ENCODE measurements at regions not wholly inside any gene's neighbourhood (a gene's known extent, or its start where the extent isn't known, plus 50 kb on each side); places are given as distances from the start of the nearest gene placed in this dataset.

DNA sequence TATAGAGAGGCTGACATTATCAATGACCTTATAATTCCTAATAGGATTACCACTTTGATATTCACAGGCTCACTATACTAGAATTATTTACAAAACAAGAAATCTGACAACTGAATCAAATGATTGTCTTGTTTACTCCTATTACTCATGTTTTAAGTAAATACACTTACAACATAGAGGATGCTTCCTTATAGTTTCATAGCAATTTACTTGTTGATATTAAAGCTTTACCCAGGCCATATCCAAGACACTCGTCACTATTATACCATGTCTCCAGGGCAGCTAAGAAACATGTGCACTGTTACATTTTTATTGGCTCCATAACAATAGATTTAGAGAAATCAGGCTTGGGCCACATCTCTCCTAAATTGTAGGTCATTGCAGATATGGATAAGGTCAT is 276.9 kb downstream of the HGF start:
- TF ChIP-seq, protein P1, sequence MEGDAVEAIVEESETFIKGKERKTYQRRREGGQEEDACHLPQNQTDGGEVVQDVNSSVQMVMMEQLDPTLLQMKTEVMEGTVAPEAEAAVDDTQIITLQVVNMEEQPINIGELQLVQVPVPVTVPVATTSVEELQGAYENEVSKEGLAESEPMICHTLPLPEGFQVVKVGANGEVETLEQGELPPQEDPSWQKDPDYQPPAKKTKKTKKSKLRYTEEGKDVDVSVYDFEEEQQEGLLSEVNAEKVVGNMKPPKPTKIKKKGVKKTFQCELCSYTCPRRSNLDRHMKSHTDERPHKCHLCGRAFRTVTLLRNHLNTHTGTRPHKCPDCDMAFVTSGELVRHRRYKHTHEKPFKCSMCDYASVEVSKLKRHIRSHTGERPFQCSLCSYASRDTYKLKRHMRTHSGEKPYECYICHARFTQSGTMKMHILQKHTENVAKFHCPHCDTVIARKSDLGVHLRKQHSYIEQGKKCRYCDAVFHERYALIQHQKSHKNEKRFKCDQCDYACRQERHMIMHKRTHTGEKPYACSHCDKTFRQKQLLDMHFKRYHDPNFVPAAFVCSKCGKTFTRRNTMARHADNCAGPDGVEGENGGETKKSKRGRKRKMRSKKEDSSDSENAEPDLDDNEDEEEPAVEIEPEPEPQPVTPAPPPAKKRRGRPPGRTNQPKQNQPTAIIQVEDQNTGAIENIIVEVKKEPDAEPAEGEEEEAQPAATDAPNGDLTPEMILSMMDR (IDR thresholded peaks at IDR 0.05) = no peak
- DNase-seq = no peak
- no peaks in the 10 kb centered on the region for H3K4me1 ChIP-seq (ENCODE audit: low read depth)
- H3K36me3 ChIP-seq (ENCODE audit: low read depth) = no peaks in the 10 kb centered on the region
- H3K9me3 ChIP-seq = no peaks in the 10 kb centered on the region
- ATAC-seq = no peak
- H3K4me3 ChIP-seq = no peak overlapping the region
- intact Hi-C loops (cut with DNase I, micrococcal nuclease) = loop anchor here in 1 of 2 donors (10.0 kb wide), 1 partner anchor 522 kb away; no protein-coding TSS in a partner anchor

DNA sequence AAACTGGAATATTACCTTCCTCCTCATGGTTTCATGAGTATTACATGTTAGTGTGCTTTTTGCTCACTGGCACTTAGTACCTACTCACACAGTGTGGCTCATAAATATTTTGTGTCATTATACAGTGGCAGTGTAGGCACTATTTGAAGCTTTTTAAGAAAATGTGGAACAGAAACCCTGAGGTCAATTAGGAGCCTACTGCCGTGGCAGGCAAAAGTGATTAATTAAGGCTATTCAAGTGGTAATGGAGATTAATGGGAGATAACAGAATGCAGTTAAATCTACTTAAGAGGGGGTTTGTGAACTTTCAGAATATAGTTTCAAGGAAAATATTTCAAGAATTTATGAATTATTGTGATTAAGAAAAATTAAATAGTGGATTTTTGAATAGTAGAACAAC is 277.6 kb downstream of the HGF start:
- Histone ChIP-seq H3K4me1 (ENCODE audit: low read depth) (no peaks in the 10 kb centered on the region), H3K36me3 (ENCODE audit: low read depth) (no peaks in the 10 kb centered on the region), H3K4me3 (no peak overlapping the region), H3K9me3 (no peaks in the 10 kb centered on the region)
- DNase-seq (no peak), ATAC-seq (no peak)
- intact Hi-C loops (cut with DNase I, micrococcal nuclease) = loop anchor here in 1 of 2 donors (10.0 kb wide), 1 partner anchor 523 kb away; no protein-coding TSS in a partner anchor
- TF ChIP-seq, protein P1 (IDR thresholded peaks at IDR 0.05) = no peak

DNA sequence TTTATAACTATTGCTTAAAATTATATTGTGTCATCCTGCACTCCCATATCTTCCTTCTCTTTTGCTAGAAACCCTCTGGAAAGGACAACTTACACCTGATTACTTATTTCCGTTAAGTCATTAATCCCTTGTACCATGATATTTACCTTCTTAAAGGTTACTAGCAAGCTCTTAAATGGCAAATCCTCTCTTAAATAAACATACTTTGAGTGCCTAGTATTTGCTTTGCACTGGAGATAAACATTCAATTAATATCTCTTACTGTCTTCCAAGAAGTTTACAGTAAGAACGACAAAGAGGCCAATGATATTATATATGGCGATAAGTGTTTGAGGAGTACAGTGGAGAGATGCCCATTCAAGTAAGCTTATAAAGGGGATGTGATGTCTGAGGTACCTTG is 278.3 kb downstream of the HGF start:
- H3K36me3 ChIP-seq (ENCODE audit: low read depth) = no peaks in the 10 kb centered on the region
- no peak for ATAC-seq
- no peaks in the 10 kb centered on the region for H3K4me1 ChIP-seq (ENCODE audit: low read depth)
- DNase-seq = no peak
- no peak overlapping the region for H3K4me3 ChIP-seq
- intact Hi-C loops (cut with DNase I, micrococcal nuclease) = loop anchor here in 1 of 2 donors (10.0 kb wide), 1 partner anchor 523 kb away; no protein-coding TSS in a partner anchor
- TF ChIP-seq, protein P1 (IDR thresholded peaks at IDR 0.05) = no peak
- no peaks in the 10 kb centered on the region for H3K9me3 ChIP-seq

DNA sequence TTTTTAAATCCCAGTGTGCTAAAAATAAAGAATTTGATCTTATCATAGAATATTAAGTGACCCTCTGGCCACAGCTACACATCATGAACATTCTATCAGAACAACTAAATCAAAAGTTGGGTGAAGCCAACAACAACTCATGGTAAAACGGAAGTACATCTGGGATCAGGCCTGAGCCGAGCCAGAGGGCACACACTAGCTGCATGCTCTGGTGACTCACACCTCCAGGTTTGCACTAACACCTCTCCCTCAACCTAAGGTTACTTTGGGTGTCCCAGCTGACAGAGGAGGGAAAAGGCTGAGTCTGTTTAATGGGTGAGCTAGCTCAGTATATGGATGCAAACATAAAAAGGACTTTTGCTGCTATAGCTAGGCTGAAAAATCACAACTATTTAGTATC is 281.6 kb downstream of the HGF start:
- DNase-seq = no peak
- intact Hi-C loops (cut with DNase I, micrococcal nuclease) = loop anchor here in 1 of 2 donors (10.0 kb wide), 1 partner anchor 467 kb away; no protein-coding TSS in a partner anchor
- TF ChIP-seq, protein P1 (IDR thresholded peaks at IDR 0.05) = no peak
- H3K9me3 ChIP-seq = no peaks in the 10 kb centered on the region
- no peak overlapping the region for H3K4me3 ChIP-seq
- no peaks in the 10 kb centered on the region for H3K4me1 ChIP-seq (ENCODE audit: low read depth)
- no peak for ATAC-seq
- no peaks in the 10 kb centered on the region for H3K36me3 ChIP-seq (ENCODE audit: low read depth)

DNA sequence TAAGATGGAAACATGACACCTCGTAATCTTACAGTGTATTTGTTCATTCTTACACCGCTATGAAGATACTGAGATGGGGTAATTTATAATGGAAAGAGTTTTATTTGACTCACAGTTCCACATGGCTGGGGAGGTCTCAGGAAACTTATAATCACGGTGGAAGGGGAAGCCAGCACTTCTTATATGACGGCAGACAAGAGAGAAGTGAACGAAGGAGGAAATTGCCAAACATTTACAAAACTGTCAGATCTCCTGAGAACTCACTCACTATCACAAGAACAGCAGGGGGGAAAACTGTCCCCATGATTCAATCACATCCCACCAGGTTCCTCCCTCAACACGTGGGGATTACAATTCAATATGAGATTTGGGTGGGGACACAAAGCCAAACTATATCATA is 282.3 kb downstream of the HGF start:
- intact Hi-C loops (cut with DNase I, micrococcal nuclease) = loop anchor here in 1 of 2 donors (10.0 kb wide), 1 partner anchor 467 kb away; no protein-coding TSS in a partner anchor
- H3K4me1 ChIP-seq (ENCODE audit: low read depth) = no peaks in the 10 kb centered on the region
- no peaks in the 10 kb centered on the region for H3K36me3 ChIP-seq (ENCODE audit: low read depth)
- TF ChIP-seq, protein P1 (IDR thresholded peaks at IDR 0.05) = no peak
- DNase-seq (no peak), ATAC-seq (no peak)
- H3K9me3 ChIP-seq = no peaks in the 10 kb centered on the region
- H3K4me3 ChIP-seq = no peak overlapping the region

DNA sequence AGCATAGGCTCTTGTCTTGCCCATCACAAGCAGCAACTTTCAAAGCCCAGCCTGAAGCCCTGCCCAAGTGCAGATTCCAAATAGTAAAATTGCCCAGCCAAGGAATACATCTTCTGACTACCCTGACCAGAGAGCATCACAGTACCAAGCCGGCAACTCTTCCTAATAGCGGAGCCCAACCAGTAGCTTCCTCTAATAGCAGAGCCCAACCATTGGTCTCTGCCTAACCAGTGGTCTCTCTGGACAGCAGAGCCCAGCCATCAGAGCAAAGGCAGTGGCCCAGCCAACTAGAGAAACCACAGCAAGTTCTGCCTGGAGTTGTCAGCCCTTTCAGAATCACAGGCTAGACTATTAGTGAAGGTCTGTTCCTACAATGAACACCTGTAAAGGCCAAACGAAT is 285.6 kb downstream of the HGF start:
- Histone ChIP-seq H3K9me3 (no peaks in the 10 kb centered on the region), H3K4me3 (no peak overlapping the region), H3K36me3 (ENCODE audit: low read depth) (no peaks in the 10 kb centered on the region), H3K4me1 (ENCODE audit: low read depth) (no peaks in the 10 kb centered on the region)
- DNase-seq = no peak
- intact Hi-C loops (cut with DNase I, micrococcal nuclease) = loop anchor here in 1 of 2 donors (10.0 kb wide), 1 partner anchor 471 kb away; no protein-coding TSS in a partner anchor
- TF ChIP-seq, protein P1 (IDR thresholded peaks at IDR 0.05) = no peak
- ATAC-seq = peak; percentile 49
